Lung (tissue), 11 donors: ENCODE measurements at regions not wholly inside any gene's neighbourhood (a gene's known extent, or its start where the extent isn't known, plus 50 kb on each side); places are given as distances from the start of the nearest gene placed in this dataset.

ENCODE experiments used
- ATAC-seq: fragments of 200-7000 bp; cut with Tn5 transposase; one replicate; pipeline ENCODE4 v1.9.1; 2020; ENCODE audit warnings: moderate number of reproducible peaks; ENCODE audit not compliant: insufficient read depth, low FRiP score
- DNase-seq, 3 donors: peaks; one replicate each; pipeline ENCODE4 v3.0.0-alpha.2; 2013 to 2017
- H3K27ac ChIP-seq, 2 donors: one replicate each; pipeline ENCODE4 v1.5.1; 2013; ENCODE audit warnings: mild to moderate bottlenecking in 2 of 2, moderate library complexity in 2 of 2, control low read depth in 1 of 2, inconsistent platforms in 1 of 2, low read depth in 1 of 2, low read length in 1 of 2
- H3K27me3 ChIP-seq, 3 donors: one replicate each; pipeline ENCODE4 v1.5.1; 2013; ENCODE audit warnings: low read length in 2 of 3; ENCODE audit not compliant: control insufficient read depth in 3 of 3, insufficient read depth in 3 of 3
- H3K36me3 ChIP-seq, 4 donors: one replicate each; pipeline ENCODE4 v1.5.1; 2013; ENCODE audit warnings: low read length in 4 of 4, mild to moderate bottlenecking in 1 of 4, moderate library complexity in 1 of 4; ENCODE audit not compliant: control insufficient read depth in 4 of 4, insufficient read depth in 4 of 4
- H3K4me1 ChIP-seq, 5 donors: one replicate each; pipeline ENCODE4 v1.5.1; 2013; ENCODE audit warnings: low read length in 5 of 5, mild to moderate bottlenecking in 2 of 5, moderate library complexity in 1 of 5; ENCODE audit not compliant: control insufficient read depth in 5 of 5, insufficient read depth in 5 of 5
- H3K4me3 ChIP-seq: one replicate; pipeline ENCODE4 v1.5.1; 2013; ENCODE audit warnings: mild to moderate bottlenecking, control low read depth, moderate library complexity
- H3K9ac ChIP-seq, 2 donors: one replicate each; pipeline ENCODE4 v1.5.1; 2013; ENCODE audit warnings: low read length in 2 of 2, control low read depth in 1 of 2; ENCODE audit not compliant: insufficient read depth in 1 of 2
- H3K9me3 ChIP-seq, 4 donors: one replicate each; pipeline ENCODE4 v1.5.1; 2013; ENCODE audit warnings: low read length in 3 of 4, mild to moderate bottlenecking in 1 of 4, moderate library complexity in 1 of 4; ENCODE audit not compliant: control insufficient read depth in 4 of 4, insufficient read depth in 3 of 4
- WGBS, 2 donors: extraction: QIAGEN DNeasy Blood & Tissue Kit; methylation state at CpG; one replicate each; pipeline ENCODE4 v1.1.7; 2013; 5-methylcytosine and 5-hydroxymethylcytosine counted together
- TF ChIP-seq, protein P1 (sequence below): IDR thresholded peaks from 2 replicates; pipeline ENCODE4 v1.5.1; 2012; ENCODE audit warnings: mild to moderate bottlenecking; ENCODE audit errors: control extremely low read depth, extremely low read depth
- donor health status: control.
- donor health status: control.
- donor health status: Bipolar disorder and iron deficiency.
- donor health status: healthy.
- donor health status: DM: yes; HTN: yes; CAD: no.

GRCh38 chr2:207219676-207220501 lies 54.1 kb upstream of the KLF7 start:
- H3K36me3 ChIP-seq, result no peaks in the 10 kb centered on the region
- no peak overlapping the region for H3K4me3 ChIP-seq
- no peaks in the 10 kb centered on the region for H3K9me3 ChIP-seq
- WGBS, 2 donors, result 80 to 86% methylated on average over 10 of the region's 10 CpGs
- no peak overlapping the region for H3K27ac ChIP-seq
- DNase-seq (no peak), ATAC-seq (no peak)
- TF ChIP-seq, protein P1, sequence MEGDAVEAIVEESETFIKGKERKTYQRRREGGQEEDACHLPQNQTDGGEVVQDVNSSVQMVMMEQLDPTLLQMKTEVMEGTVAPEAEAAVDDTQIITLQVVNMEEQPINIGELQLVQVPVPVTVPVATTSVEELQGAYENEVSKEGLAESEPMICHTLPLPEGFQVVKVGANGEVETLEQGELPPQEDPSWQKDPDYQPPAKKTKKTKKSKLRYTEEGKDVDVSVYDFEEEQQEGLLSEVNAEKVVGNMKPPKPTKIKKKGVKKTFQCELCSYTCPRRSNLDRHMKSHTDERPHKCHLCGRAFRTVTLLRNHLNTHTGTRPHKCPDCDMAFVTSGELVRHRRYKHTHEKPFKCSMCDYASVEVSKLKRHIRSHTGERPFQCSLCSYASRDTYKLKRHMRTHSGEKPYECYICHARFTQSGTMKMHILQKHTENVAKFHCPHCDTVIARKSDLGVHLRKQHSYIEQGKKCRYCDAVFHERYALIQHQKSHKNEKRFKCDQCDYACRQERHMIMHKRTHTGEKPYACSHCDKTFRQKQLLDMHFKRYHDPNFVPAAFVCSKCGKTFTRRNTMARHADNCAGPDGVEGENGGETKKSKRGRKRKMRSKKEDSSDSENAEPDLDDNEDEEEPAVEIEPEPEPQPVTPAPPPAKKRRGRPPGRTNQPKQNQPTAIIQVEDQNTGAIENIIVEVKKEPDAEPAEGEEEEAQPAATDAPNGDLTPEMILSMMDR, result no peak
- no peak overlapping the region for H3K9ac ChIP-seq
- peaks cover 0 to 6% (median 0%) of the 10 kb centered on the region in 5 donors for H3K4me1 ChIP-seq
- no peaks in the 10 kb centered on the region for H3K27me3 ChIP-seq

DNA sequence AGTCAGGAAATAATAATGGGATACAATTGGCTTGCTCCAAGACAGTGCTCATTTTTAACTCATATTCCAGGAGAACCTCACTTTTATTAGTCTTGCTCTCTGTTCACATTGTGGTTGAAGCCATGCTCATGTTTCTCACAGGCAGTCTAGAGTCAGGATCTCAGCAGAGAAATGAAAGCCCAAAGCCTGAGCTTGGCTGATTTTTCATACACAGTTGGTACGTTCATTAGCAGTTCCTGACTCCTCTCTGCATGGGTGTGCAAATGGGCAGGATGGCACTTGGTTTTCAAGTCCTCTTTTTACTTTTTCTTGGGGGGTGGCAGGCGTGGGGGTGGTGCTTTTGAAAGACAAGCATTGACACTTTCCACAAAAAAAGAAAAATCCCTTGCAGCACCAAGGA lies 56.0 kb upstream of the KLF7 start:
- Histone ChIP-seq H3K4me3 (no peak overlapping the region), H3K9ac (no peak overlapping the region), H3K27ac (no peak overlapping the region), H3K9me3 (no peaks in the 10 kb centered on the region), H3K27me3 (no peaks in the 10 kb centered on the region), H3K4me1 (peaks cover 0 to 9% (median 4%) of the 10 kb centered on the region in 5 donors), H3K36me3 (no peaks in the 10 kb centered on the region)
- TF ChIP-seq, protein P1, result no peak
- DNase-seq (no peak), ATAC-seq (no peak)
- WGBS, 2 donors, result 73 to 94% methylated on average over 2 of the region's 2 CpGs

DNA sequence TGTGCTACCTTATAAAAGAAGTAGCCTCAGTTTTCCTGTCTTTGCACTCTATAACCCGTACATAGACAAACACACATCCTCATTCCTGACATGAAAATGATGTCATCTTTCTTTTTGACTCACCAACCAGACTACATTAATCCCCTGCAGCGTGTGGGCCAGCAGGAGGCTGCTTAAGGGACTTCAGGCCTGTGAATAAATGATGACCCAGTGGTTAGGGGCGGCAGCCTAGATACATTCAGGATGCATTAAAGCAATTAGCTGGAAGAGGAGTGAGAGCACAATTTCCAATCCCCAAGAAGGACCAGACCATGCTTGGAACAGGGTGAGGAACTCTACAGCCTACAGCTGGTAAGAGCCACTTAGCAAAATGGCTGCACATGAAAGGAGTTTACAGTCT lies 57.3 kb upstream of the KLF7 start:
- Histone ChIP-seq H3K27me3 (no peaks in the 10 kb centered on the region), H3K9ac (no peak overlapping the region), H3K4me3 (no peak overlapping the region), H3K36me3 (no peaks in the 10 kb centered on the region), H3K9me3 (no peaks in the 10 kb centered on the region), H3K27ac (no peak overlapping the region), H3K4me1 (peaks cover 0 to 14% (median 9%) of the 10 kb centered on the region in 5 donors)
- WGBS, 2 donors, result 77 to 85% methylated on average over 3 of the region's 3 CpGs
- DNase-seq (no peak), ATAC-seq (no peak)
- TF ChIP-seq, protein P1, result no peak

DNA sequence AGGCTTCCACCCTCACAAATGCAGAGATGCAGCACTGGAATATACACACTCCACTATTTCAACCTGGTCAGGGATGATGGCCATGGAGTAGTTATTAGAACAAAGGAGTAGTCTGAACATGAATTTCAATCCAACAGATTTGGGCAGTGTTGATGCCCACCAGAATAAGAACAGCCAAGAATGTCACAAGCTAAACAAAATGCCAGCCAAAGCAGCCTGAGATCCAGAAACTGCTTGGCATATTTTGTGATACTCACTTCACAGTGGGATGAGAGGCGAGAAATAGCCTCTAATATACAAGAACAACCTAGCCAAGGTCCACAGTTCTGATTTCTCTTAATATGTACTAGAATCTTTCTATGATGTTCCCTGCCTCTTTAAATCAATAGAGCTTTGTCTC lies 58.6 kb upstream of the KLF7 start:
- no peak overlapping the region for H3K27ac ChIP-seq
- DNase-seq (no peak), ATAC-seq (no peak)
- H3K27me3 ChIP-seq, result no peaks in the 10 kb centered on the region
- no peak overlapping the region for H3K9ac ChIP-seq
- TF ChIP-seq, protein P1, result no peak
- H3K4me1 ChIP-seq, result peaks cover 0 to 22% (median 9%) of the 10 kb centered on the region in 5 donors
- WGBS, 2 donors, result 88 to 89% methylated on average over 1 of the region's 1 CpG
- no peak overlapping the region for H3K4me3 ChIP-seq
- no peaks in the 10 kb centered on the region for H3K9me3 ChIP-seq
- no peaks in the 10 kb centered on the region for H3K36me3 ChIP-seq
